ENCODE measurements at regions not wholly inside any gene's neighbourhood (a gene's known extent, or its start where the extent isn't known, plus 50 kb on each side); places are given as distances from the start of the nearest gene placed in this dataset.

GRCh38 chr9:105828171-105828570 is 133.8 kb downstream of the TMEM38B start:
- DNase-seq = no peak

DNA sequence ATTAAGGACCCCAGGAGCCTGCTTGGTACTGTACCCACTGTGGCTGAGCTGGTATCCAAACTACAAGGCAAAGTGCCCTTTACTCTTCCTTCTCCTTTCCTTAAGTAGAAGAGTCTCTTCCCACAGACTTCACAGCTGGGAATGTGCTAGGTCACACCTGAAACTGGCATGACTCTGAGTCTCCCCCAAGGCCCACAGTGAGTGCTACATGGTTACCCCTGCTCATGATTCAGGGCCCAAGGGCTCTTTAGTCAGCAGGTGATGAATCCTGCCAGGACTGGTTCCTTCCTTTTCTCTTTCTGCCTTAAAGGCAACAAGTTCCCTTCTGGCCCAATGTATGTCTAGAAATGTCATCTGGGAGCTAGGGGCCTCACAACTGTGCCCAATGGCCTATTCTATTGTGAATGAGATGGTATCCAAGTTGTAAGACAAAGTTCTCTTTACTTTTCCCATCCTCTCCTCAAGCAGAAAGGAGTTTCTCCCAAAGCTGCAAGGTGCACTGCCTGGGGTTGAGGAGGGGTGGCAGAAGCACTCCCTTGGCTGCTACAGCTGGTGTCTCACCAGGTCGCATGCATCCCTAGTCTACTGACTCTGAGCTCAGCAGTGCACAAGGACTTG is 134.4 kb downstream of the TMEM38B start:
- DNase-seq = no peak

GRCh38 chr9:105830461-105830860 is 136.1 kb downstream of the TMEM38B start:
- no peak for DNase-seq

GRCh38 chr9:105832096-105832710 is 137.9 kb downstream of the TMEM38B start:
- no peak for DNase-seq

DNA sequence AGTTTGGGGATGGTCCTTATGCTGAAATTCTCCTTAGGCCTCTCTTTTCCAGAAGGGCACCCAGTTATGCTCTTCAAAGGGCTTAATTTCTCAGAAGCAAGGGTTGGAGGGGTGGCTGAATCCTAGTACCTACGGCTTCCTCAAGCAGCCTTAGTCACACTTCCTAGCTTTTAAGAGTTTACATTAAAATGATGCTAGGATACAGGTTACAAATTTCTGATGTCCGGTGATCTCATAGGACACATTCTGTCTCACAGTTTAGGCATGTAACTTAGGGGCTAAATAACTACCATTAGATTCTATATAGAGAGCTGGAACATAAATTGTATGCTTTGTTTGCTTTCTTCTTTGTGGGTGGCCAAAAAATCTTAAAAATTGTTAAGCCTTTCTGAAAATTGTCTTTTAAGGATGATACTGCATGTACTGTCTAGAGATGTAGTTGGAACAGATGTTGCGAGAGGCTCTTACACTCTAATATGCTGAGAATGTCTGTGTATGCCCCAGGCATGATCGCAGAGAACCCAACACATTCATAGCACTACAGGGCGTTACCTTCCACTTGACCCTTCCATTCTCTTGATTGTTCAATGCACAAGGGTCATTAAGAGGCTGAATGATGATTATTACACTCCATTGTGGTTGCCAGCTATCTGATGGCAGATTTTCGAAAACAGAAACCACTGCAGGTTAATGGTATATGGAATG is 139.1 kb downstream of the TMEM38B start:
- no peak for DNase-seq

DNA sequence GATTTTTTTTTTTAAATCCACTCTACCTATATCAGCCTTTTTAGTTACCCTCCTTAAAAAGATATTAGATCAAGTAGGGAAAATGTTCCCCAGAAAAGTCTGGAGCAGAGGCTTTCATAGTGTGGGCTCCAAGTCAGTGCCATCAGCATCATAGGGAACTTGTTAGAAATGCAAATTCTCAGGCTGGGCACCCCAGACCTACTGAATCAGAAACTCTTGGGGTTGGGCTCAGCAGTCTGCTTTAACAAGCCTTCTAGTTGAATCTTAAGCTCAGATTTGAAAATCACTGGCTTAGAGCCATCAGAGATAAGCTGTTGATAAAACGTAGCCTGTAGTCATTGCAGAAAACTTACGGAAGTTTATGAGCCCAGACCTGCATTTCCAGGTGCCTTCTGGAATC is 140.1 kb downstream of the TMEM38B start:
- no peak for DNase-seq

- DNase-seq = no peak
Observed at GRCh38 chr9:105835721-105836120, 141.4 kb downstream of the TMEM38B start.

DNA sequence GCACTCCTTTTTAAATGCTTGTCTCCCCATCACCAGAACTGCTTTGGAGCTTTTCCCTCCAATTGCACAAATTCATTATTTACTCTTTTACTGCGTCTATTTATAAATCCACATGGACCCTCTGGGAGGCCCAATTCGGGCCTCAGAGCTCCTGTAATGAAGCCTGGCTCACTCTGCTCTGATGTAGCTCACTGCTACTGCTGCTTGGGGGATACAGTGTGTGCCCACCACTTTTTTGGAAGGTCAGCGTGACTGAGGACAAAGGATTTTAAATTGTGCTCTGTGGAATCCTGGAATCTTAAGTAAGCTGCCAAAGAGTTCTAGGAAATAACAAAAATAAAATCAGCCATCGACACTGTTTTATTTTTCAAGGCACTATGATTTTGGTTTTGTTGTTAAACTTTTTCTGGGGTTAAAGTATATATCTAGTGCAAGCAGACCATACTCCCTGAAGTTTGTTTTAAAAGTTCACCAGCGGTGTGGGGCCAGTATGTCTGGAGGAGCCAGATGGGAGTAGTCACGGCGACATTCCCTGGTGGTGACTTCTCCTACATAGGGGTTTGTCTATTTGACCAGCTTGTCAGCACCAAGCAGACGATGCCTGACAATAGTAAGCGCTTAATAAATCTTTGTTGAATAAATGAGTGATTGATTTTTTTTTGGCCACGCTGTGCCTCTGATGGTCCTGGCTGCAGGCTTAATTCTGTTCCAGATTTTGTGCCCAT is 142.8 kb downstream of the TMEM38B start:
- DNase-seq = peak; percentile 44

GRCh38 chr9:105841562-105841961 is 147.2 kb downstream of the TMEM38B start:
- no peak for DNase-seq

DNA sequence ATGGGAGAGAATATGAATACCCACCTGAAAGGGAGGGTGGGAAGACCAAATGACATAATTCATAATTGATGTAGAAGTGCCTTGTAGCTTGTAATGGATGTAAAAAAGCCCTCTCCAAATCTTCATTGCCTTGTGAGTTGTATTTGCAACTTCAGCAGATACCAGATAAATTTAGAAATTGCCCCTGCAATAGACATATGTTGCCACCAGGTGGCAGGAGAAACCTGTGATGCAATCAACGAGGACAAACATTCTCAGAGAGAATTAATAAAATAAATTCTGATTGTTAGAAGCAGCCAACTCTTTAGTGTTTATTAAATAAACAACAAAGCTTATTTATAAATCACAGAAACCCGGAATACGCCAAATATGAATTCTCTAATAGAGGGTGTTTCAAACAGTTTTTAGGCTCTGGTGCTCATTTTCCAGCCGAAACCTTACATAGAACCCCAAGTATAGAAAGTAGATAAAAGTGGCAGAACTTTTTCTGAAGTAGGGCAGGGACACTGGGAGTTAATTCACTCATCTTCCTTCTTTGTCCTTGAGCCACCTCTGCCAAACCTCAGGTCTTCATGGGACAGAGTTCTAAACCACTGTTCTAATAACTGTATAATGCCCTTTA is 147.8 kb downstream of the TMEM38B start:
- DNase-seq = no peak

GRCh38 chr9:105846825-105847224 is 152.5 kb downstream of the TMEM38B start:
- DNase-seq = no peak

DNA sequence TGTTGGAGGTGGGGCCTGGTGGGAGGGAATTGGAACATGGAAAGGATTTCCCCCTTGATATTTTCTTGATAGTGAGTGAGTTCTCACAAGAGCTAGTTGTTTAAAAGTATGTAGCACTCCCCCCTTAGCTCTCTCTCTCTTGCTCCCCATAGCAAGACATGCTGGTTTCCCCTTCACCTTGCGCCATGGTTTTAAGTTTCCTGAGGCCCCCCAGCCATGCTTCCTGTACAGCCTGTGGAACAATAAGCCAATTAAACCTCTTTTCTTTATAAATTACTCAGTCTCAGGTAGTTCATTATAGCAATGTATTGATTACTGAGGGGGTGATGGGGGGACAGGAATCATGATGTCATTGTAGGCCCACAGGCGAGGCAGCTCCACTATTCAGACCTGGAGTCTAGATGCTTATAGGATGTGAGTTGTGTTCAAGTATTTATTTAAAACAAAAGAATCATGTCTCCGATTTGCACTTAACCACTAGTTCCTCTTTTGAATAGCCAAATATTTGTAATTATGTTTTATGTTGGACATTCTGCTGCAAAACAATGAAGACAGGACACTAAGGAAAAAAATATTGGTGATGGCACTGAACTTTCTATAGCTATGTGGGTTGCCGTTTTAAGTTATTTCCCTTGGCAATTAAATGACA is 156.6 kb downstream of the TMEM38B start:
- DNase-seq = no peak

- peak; percentile 66 for DNase-seq
Observed at GRCh38 chr9:105854026-105854782, 159.9 kb downstream of the TMEM38B start.

- DNase-seq = peak; percentile 24
Observed at GRCh38 chr9:105854783-105855724, 160.7 kb downstream of the TMEM38B start.

DNA sequence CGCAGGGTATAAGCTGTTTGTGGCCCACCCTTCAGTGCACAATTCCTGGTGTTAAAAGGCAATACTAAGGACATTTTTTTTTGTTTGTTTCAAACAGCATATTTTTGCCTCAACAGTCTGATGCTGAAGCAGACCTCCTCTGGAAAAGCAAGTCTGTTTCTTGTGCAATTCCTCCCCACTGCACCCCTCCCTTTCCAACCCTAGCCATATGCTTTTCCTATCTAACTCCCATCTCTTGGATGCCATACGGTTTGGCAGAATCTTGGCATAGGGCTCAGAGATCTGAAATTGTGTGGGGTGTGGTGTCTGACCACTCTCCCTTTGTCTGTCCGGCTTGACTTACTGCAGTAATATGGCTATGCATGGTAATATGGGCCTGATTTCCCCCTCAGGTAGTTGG is 161.6 kb downstream of the TMEM38B start:
- no peak for DNase-seq

DNA sequence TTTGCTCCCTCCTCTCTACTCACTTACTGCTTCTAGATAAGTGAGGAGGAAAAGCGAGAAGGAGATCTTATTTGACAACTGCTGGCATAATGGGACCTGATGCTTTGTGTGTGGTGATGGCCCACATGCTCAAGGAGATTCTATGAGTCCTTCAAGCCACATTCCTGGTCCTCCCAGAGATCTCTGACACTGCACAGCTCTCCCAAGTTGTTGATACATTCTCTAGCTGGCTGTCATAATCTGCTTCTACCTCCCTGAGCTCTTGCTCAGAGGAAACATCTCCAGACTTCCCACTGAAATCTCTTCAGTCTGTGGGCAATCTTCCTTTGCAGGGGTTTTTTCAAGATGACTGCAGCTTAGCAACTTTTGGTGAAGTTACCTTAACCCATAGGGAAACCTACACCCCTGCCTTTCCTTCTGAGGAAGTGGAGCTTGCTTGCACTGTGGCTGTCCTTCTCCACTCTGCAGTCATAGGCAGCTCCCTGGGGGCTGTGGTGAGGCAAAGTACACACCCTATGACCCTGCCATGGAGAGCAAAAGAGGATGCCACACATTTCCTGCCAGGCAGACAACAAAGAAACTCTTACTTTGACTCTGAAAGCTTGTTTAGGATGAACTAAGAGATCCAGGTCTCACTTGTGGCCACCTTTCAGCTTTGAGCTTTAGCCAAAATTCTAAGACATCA is 163.8 kb downstream of the TMEM38B start:
- DNase-seq = no peak

DNA sequence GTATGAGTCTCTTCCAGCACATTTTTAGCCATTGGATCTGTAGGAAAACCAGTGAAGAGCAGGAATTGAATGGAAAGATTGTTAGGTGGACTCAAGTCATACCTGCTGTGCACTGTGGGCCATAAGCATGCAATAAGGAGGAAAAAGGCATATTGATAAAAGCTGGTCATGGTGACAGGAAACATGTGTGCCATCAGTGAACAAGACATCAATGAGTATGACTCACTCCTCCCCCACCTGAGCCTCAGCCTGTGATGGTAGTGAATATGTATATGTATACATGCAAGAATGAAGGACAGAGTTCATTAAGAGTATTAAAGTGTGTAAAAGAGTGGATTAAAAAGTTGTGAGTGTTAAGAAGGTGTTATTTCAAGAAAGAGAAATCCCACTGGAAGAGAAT is 164.5 kb downstream of the TMEM38B start:
- DNase-seq = no peak

DNA sequence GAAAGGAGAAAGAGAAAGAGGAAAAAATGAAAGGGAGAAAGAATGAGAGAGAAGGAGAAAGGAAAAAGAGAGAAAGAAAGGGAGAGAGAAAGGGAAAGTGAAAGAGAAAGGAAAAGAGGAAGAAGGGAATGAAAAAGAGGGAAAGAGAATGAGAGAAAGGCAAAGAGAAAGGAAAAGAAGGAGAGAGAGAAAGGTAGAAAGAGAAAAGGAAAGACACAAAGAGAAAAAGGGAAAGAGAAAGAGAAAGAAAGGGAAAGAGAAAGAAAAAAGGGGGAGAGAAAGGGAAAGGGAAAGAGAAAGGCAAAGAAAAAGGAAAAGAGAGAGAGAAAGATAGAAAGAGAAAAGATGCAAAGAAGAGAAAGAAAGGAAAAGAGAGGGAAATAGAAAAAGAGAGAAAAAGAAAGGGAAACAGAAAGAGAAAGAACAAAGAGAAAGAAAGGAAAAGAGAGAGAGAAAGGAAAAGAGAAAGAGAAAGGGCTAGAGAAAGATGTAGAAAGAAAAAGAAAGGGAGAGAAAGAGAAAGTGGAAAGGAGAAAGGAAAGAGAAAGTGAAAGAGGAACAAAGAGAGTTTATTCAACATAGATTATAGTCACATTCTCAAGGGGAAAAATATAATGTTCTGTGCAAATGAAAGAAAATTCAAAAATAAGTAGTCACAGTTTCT is 165.2 kb downstream of the TMEM38B start:
- DNase-seq = no peak

DNA sequence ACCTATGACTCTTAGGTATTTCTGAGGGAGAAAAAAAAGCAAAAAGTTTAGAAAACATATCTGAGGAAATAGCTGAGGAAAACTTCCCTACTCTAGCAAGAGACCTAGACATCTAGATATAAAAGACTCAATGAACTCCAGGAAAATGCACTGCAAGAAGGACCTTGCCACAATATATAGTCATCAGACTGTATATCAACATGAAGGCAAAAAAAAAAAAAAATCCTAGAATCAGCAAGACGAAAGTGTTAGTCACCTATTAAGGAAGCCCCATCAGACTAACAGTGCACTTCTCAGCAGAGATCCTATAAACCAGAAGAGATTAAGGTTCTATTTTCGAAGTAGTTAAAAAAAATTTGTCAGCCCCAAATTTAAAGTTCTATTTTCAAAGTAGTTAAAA is 166.2 kb downstream of the TMEM38B start:
- DNase-seq = no peak

Data from muscle of arm (tissue), 1 donor.